GM23338 (cell line): ENCODE measurements at regions not wholly inside any gene's neighbourhood (a gene's known extent, or its start where the extent isn't known, plus 50 kb on each side); places are given as distances from the start of the nearest gene placed in this dataset.

Experiments used
- ATAC-seq: fragments of 200-7000 bp; cut with Tn5 transposase; 3 replicates; pipeline ENCODE4 v1.9.1; 2020
- DNase-seq: peaks from one replicate; pipeline ENCODE4 v3.0.0-alpha.2; 2015; ENCODE audit warnings: low spot score
- H2AFZ ChIP-seq: fragments of 200-600 bp; sonication (generic); 2 replicates; pipeline ENCODE4 v1.8.0; 2016; ENCODE audit warnings: antibody characterized with exemption, mild to moderate bottlenecking, moderate library complexity
- H3F3A ChIP-seq: fragments of 200-600 bp; sonication (generic); replicated peaks from 2 replicates; pipeline ENCODE4 v1.8.0; 2017; ENCODE audit warnings: antibody characterized with exemption, mixed run types, low read depth
- H3K27ac ChIP-seq: fragments of 200-600 bp; sonication (generic); 2 replicates; pipeline ENCODE4 v1.6.1; 2016; ENCODE audit warnings: low read depth
- H3K27me3 ChIP-seq: fragments of 200-600 bp; sonication (generic); 2 replicates; pipeline ENCODE4 v1.8.0; 2016; ENCODE audit warnings: mild to moderate bottlenecking, mixed run types, moderate library complexity; ENCODE audit not compliant: insufficient read depth
- H3K36me3 ChIP-seq: fragments of 200-600 bp; sonication (generic); 2 replicates; pipeline ENCODE4 v1.8.0; 2016; ENCODE audit warnings: mild to moderate bottlenecking; ENCODE audit not compliant: insufficient read depth
- H3K4me1 ChIP-seq: fragments of 200-600 bp; sonication (generic); 2 replicates; pipeline ENCODE4 v1.8.0; 2016; ENCODE audit warnings: mild to moderate bottlenecking, moderate library complexity; ENCODE audit not compliant: insufficient read depth
- H3K4me2 ChIP-seq: fragments of 200-600 bp; sonication (generic); 2 replicates; pipeline ENCODE4 v1.7.1; 2017; ENCODE audit warnings: mixed run types
- H3K4me3 ChIP-seq: fragments of 200-600 bp; sonication (generic); 2 replicates; pipeline ENCODE4 v1.6.1; 2016; ENCODE audit warnings: mixed run types
- H3K79me2 ChIP-seq: fragments of 200-600 bp; sonication (generic); replicated peaks from 2 replicates; pipeline ENCODE4 v1.8.0; 2017; ENCODE audit warnings: mild to moderate bottlenecking; ENCODE audit not compliant: insufficient read depth
- H3K9me2 ChIP-seq: fragments of 200-600 bp; sonication (generic); 2 replicates; pipeline ENCODE4 v1.8.0; 2017; ENCODE audit not compliant: insufficient read depth
- H4K20me1 ChIP-seq: fragments of 200-600 bp; sonication (generic); replicated peaks from 2 replicates; pipeline ENCODE4 v1.8.0; 2017; ENCODE audit warnings: mild to moderate bottlenecking; ENCODE audit not compliant: insufficient read depth
- H3K27ac Mint-ChIP-seq: 2 replicates; pipeline ENCODE4 v1.8.0; 2020; ENCODE audit warnings: inconsistent platforms, mild to moderate bottlenecking, moderate library complexity, mixed read lengths
- H3K27me3 Mint-ChIP-seq: 3 replicates; pipeline ENCODE4 v1.8.0; 2022; ENCODE audit warnings: low read depth, mild to moderate bottlenecking, moderate library complexity, mixed read lengths, inconsistent platforms; ENCODE audit not compliant: insufficient read depth, poor library complexity
- H3K36me3 Mint-ChIP-seq: 3 replicates; pipeline ENCODE4 v1.8.0; 2021; ENCODE audit warnings: low read depth, mild to moderate bottlenecking, inconsistent platforms, moderate library complexity, mixed read lengths
- H3K4me1 Mint-ChIP-seq: 3 replicates; pipeline ENCODE4 v1.8.0; 2020; ENCODE audit warnings: mild to moderate bottlenecking, inconsistent platforms, mixed read lengths
- H3K4me3 Mint-ChIP-seq: 3 replicates; pipeline ENCODE4 v1.8.0; 2021; ENCODE audit warnings: moderate library complexity, mild to moderate bottlenecking, inconsistent platforms, mixed read lengths
- H3K9me3 Mint-ChIP-seq: 3 replicates; pipeline ENCODE4 v1.8.0; 2020; ENCODE audit warnings: moderate library complexity, mild to moderate bottlenecking, inconsistent platforms, mixed read lengths
- EZH2phosphoT487 ChIP-seq: fragments of 200-600 bp; sonication (generic); IDR thresholded peaks from one replicate; pipeline ENCODE4 v1.8.1; 2018; ENCODE audit warnings: antibody characterized with exemption; ENCODE audit not compliant: unreplicated experiment
- NANOG ChIP-seq: IDR thresholded peaks from 2 replicates; pipeline ENCODE4 v1.6.1; 2016; ENCODE audit warnings: antibody characterized with exemption, borderline replicate concordance
- ZNF114 ChIP-seq: fragments of 250-450 bp; sonication (Bioruptor Pico); IDR thresholded peaks from 2 replicates; pipeline ENCODE4 v1.5.0; 2020; ENCODE audit warnings: mild to moderate bottlenecking, moderate library complexity
- ZNF331 ChIP-seq: fragments of 250-450 bp; sonication (Bioruptor Pico); IDR thresholded peaks from 2 replicates; pipeline ENCODE4 v1.5.0; 2020; ENCODE audit warnings: low read depth, mild to moderate bottlenecking, moderate library complexity
- TF ChIP-seq, protein P1 (sequence below): IDR thresholded peaks from one replicate; pipeline ENCODE4 v1.6.1; 2018; ENCODE audit warnings: antibody characterized with exemption; ENCODE audit not compliant: unreplicated experiment
- TF ChIP-seq, protein P2 (sequence below), 2 experiments: fragments of 200-600 bp in 1 of 2; sonication (generic) in 1 of 2; conservative IDR thresholded peaks; 2 replicates each; pipeline versions ENCODE4 v1.5.1 to v1.6.1; 2016 to 2017; ENCODE audit warnings: antibody characterized with exemption in 2 of 2, low read depth in 2 of 2, mild to moderate bottlenecking in 2 of 2, moderate library complexity in 1 of 2

DNA sequence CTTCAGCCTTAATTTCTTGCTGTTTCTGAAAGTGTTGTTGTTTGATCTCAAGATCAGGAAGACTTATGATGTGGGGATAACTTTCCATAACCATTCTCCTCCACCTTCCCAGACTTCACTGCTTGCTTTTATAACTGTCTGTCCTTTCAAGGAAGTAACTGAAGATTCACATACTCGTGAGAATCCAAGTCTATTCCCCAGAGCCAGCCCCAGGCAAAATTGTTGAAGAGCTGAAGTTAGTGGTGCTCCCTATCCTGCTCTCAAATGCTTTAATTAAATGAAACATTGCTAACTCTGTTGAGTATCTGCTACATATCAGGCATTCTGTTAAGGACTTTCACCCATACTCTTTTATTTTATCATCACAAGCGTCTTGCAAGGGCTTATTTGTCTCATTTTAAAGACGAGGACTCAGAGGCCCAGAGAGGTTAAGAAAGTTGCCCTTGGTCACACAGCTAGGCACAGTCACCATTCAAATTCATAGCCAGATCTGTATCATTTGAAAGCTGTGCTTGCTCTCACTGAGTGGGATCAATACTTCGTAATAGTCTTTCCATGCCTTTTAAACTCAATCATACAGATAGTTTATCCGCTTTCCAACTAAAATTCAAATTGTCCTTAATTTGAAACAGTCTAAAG is 189.8 kb upstream of the TCF4 start:
- peaks cover 19% of the 10 kb centered on the region for H3K4me1 ChIP-seq

DNA sequence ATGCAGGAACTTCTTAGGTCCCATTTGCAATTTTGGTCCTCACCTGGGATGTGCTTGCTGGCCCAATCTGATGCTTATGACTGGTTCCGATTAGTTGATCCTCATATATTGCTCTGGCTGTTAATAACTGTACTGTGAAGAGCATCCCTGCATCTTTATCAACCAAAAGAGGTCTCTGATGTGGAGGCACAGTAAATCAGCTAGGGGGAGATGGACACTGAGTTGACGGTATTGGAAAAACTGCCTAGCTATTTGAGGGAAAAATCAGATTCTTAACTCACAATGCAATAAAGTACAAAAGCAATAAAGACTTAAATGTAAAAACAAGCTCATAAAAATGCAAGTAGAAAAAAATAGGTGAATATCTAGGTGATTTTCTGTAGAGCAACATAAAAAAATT is 188.0 kb upstream of the TCF4 start:
- H4K20me1 ChIP-seq: no peaks in the 10 kb centered on the region
- peaks cover 18% of the 10 kb centered on the region for H3K4me1 ChIP-seq
- no peaks in the 10 kb centered on the region for H3K79me2 ChIP-seq
- H3K9me3 Mint-ChIP-seq: no peaks in the 10 kb centered on the region
- H3K4me3 ChIP-seq: no peak overlapping the region
- DNase-seq (no peak), ATAC-seq (no peak)
- peaks cover 22% of the 10 kb centered on the region for H3K4me1 Mint-ChIP-seq
- H3K4me3 Mint-ChIP-seq: no peak overlapping the region
- H3K36me3 Mint-ChIP-seq: no peaks in the 10 kb centered on the region
- H3K4me2 ChIP-seq: no peak overlapping the region
- TF ChIP-seq, protein P1, sequence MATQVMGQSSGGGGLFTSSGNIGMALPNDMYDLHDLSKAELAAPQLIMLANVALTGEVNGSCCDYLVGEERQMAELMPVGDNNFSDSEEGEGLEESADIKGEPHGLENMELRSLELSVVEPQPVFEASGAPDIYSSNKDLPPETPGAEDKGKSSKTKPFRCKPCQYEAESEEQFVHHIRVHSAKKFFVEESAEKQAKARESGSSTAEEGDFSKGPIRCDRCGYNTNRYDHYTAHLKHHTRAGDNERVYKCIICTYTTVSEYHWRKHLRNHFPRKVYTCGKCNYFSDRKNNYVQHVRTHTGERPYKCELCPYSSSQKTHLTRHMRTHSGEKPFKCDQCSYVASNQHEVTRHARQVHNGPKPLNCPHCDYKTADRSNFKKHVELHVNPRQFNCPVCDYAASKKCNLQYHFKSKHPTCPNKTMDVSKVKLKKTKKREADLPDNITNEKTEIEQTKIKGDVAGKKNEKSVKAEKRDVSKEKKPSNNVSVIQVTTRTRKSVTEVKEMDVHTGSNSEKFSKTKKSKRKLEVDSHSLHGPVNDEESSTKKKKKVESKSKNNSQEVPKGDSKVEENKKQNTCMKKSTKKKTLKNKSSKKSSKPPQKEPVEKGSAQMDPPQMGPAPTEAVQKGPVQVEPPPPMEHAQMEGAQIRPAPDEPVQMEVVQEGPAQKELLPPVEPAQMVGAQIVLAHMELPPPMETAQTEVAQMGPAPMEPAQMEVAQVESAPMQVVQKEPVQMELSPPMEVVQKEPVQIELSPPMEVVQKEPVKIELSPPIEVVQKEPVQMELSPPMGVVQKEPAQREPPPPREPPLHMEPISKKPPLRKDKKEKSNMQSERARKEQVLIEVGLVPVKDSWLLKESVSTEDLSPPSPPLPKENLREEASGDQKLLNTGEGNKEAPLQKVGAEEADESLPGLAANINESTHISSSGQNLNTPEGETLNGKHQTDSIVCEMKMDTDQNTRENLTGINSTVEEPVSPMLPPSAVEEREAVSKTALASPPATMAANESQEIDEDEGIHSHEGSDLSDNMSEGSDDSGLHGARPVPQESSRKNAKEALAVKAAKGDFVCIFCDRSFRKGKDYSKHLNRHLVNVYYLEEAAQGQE: no peak
- TF ChIP-seq ZNF331 (CRISPR knock-in tag) (no peak), NANOG (no peak), ZNF114 (no peak)
- TF ChIP-seq, protein P2, sequence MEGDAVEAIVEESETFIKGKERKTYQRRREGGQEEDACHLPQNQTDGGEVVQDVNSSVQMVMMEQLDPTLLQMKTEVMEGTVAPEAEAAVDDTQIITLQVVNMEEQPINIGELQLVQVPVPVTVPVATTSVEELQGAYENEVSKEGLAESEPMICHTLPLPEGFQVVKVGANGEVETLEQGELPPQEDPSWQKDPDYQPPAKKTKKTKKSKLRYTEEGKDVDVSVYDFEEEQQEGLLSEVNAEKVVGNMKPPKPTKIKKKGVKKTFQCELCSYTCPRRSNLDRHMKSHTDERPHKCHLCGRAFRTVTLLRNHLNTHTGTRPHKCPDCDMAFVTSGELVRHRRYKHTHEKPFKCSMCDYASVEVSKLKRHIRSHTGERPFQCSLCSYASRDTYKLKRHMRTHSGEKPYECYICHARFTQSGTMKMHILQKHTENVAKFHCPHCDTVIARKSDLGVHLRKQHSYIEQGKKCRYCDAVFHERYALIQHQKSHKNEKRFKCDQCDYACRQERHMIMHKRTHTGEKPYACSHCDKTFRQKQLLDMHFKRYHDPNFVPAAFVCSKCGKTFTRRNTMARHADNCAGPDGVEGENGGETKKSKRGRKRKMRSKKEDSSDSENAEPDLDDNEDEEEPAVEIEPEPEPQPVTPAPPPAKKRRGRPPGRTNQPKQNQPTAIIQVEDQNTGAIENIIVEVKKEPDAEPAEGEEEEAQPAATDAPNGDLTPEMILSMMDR (conservative IDR thresholded peaks at IDR 0.05; ENCODE audit: low read depth in 2 of 2): peak; percentile 12 to 18; a peak in 1 of 4 replicates
- H3K27me3 Mint-ChIP-seq: peaks cover 7% of the 10 kb centered on the region
- H3K27ac ChIP-seq: no peak overlapping the region
- H3K27ac Mint-ChIP-seq: no peak overlapping the region
- no peaks in the 10 kb centered on the region for H3K36me3 ChIP-seq
- no peaks in the 10 kb centered on the region for H3K9me2 ChIP-seq
- no peak overlapping the region for H2AFZ ChIP-seq
- H3F3A ChIP-seq: no peaks in the 10 kb centered on the region
- peaks cover 22% of the 10 kb centered on the region for H3K27me3 ChIP-seq

More for the DNA sequence above, 189.8 kb upstream of the TCF4 start:
- Histone ChIP-seq H3K27me3 (peaks cover 22% of the 10 kb centered on the region), H4K20me1 (no peaks in the 10 kb centered on the region), H3K79me2 (no peaks in the 10 kb centered on the region), H3K4me3 (no peak overlapping the region), H3F3A (no peaks in the 10 kb centered on the region), H3K27ac (no peak overlapping the region), H2AFZ (no peak overlapping the region), H3K4me2 (peak overlapping the region; percentile 79), H3K9me2 (no peaks in the 10 kb centered on the region), H3K36me3 (no peaks in the 10 kb centered on the region)
- no peak for TF ChIP-seq EZH2phosphoT487
- Mint-ChIP-seq H3K9me3 (no peaks in the 10 kb centered on the region), H3K4me1 (peaks cover 31% of the 10 kb centered on the region), H3K36me3 (no peaks in the 10 kb centered on the region), H3K27ac (no peak overlapping the region), H3K4me3 (no peak overlapping the region), H3K27me3 (peaks cover 7% of the 10 kb centered on the region)
- ATAC-seq (no peak), DNase-seq (no peak)
